ENCODE measurements at regions not wholly inside any gene's neighbourhood (a gene's known extent, or its start where the extent isn't known, plus 50 kb on each side); places are given as distances from the start of the nearest gene placed in this dataset.
"Not testable (repeated sequence)": the region's sequence is repeated elsewhere in the genome, so short reads cannot be mapped to it uniquely, and the experiment has no call there.

- Mint-ChIP-seq H3K27me3 (ENCODE audit: unreplicated experiment) (no peaks in the 10 kb centered on the region), H3K4me3 (ENCODE audit: unreplicated experiment) (no peak overlapping the region), H3K4me1 (ENCODE audit: unreplicated experiment) (peaks cover 46% of the 10 kb centered on the region), H3K9me3 (ENCODE audit: unreplicated experiment) (peaks cover 2% of the 10 kb centered on the region), H3K36me3 (ENCODE audit: unreplicated experiment) (no peaks in the 10 kb centered on the region), H3K27ac (ENCODE audit: unreplicated experiment) (no peak overlapping the region)
- TF ChIP-seq, protein P1, sequence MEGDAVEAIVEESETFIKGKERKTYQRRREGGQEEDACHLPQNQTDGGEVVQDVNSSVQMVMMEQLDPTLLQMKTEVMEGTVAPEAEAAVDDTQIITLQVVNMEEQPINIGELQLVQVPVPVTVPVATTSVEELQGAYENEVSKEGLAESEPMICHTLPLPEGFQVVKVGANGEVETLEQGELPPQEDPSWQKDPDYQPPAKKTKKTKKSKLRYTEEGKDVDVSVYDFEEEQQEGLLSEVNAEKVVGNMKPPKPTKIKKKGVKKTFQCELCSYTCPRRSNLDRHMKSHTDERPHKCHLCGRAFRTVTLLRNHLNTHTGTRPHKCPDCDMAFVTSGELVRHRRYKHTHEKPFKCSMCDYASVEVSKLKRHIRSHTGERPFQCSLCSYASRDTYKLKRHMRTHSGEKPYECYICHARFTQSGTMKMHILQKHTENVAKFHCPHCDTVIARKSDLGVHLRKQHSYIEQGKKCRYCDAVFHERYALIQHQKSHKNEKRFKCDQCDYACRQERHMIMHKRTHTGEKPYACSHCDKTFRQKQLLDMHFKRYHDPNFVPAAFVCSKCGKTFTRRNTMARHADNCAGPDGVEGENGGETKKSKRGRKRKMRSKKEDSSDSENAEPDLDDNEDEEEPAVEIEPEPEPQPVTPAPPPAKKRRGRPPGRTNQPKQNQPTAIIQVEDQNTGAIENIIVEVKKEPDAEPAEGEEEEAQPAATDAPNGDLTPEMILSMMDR (IDR thresholded peaks at IDR 0.05), result no peak
- no peak for DNase-seq (ENCODE audit: extremely low spot score, unreplicated experiment)
These were observed 101.9 kb upstream of the GALNT15 start for GRCh38 chr3:16072420-16073110.

DNA sequence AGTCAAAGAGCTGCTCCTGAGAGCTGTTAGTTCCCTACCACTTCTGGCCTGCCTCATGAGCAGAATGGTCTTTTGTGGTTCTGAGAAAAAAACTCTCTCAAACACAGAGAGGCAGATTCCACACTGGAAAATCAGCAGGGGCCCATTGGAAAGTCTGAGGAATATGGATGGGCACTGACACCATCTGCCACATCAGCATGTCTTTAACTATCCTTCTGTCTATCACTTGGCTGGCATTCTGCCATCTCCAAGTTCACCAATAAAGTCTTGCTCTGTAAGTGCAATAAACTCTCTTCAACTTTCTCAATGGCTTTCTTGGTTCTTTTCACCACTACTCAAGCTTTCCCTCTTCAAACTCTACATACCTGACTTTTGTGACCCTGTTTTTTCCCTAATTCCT is 101.3 kb upstream of the GALNT15 start:
- no peak for DNase-seq (ENCODE audit: extremely low spot score, unreplicated experiment)
- Mint-ChIP-seq H3K4me1 (ENCODE audit: unreplicated experiment) (peaks cover 46% of the 10 kb centered on the region), H3K9me3 (ENCODE audit: unreplicated experiment) (peaks cover 3% of the 10 kb centered on the region), H3K36me3 (ENCODE audit: unreplicated experiment) (no peaks in the 10 kb centered on the region), H3K4me3 (ENCODE audit: unreplicated experiment) (no peak overlapping the region), H3K27ac (ENCODE audit: unreplicated experiment) (peak overlapping the region; percentile 54), H3K27me3 (ENCODE audit: unreplicated experiment) (no peaks in the 10 kb centered on the region)
- TF ChIP-seq, protein P1 (IDR thresholded peaks at IDR 0.05), result no peak

DNA sequence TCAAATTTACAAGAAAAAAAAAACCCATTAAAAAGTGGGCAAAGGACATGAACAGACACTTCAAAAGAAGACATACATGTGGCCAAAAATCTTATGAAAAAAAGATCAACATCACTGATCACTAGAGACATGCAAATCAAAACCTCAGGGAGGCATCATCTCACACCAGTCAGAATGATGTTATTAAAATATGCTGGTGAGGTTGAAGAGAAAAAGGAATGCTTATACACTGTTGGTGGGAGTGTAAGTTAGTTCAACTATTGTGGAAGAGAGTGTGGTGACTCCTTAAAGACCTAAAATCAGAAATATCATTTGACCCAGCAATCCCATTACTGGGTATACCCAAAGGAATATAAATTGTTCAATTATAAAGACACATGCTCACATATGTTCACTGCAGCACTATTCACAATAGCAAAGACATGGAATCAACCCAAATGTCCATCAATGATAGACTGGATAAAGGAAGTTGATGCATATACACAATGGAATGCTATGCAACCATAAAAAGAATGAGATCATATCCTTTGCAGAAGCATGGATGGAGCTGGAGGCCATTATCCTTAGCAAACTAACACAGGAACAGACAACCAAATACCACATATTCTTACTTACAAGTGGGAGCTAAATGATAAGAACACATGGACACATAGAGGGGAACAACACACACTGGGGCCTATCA is 100.3 kb upstream of the GALNT15 start:
- not testable (repeated sequence) for DNase-seq (ENCODE audit: extremely low spot score, unreplicated experiment); H3K27ac Mint-ChIP-seq (ENCODE audit: unreplicated experiment); H3K9me3 Mint-ChIP-seq (ENCODE audit: unreplicated experiment); H3K36me3 Mint-ChIP-seq (ENCODE audit: unreplicated experiment); H3K27me3 Mint-ChIP-seq (ENCODE audit: unreplicated experiment); H3K4me3 Mint-ChIP-seq (ENCODE audit: unreplicated experiment)
- peaks cover 46% of the 10 kb centered on the region for H3K4me1 Mint-ChIP-seq (ENCODE audit: unreplicated experiment)

- H3K27me3 Mint-ChIP-seq (ENCODE audit: unreplicated experiment), result no peaks in the 10 kb centered on the region
- TF ChIP-seq, protein P1 (IDR thresholded peaks at IDR 0.05), result no peak
- no peak for DNase-seq (ENCODE audit: extremely low spot score, unreplicated experiment)
- H3K4me3 Mint-ChIP-seq (ENCODE audit: unreplicated experiment), result no peak overlapping the region
- H3K4me1 Mint-ChIP-seq (ENCODE audit: unreplicated experiment), result peaks cover 44% of the 10 kb centered on the region
- peaks cover 6% of the 10 kb centered on the region for H3K9me3 Mint-ChIP-seq (ENCODE audit: unreplicated experiment)
- H3K27ac Mint-ChIP-seq (ENCODE audit: unreplicated experiment), result no peak overlapping the region
- H3K36me3 Mint-ChIP-seq (ENCODE audit: unreplicated experiment), result no peaks in the 10 kb centered on the region
These were observed 98.8 kb upstream of the GALNT15 start for GRCh38 chr3:16075647-16076046.

DNA sequence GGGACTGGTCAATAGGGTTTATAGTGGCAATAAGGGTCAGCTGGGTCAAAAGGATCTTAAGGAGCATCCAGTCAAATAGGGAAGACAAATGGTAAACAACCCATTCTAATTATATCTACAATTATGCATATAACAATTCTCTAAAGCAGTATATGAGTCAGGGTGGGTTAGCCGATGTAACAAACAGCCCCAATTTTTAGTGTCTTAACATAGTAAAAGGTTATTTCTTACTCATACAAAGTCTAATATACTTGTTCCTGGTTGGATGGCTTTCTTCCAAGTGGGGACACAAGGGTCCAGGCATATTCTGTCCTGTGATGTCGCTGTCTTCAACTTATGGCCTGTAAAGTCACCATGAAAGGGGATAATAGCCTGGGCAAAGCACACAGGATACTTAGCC is 97.9 kb upstream of the GALNT15 start:
- no peak overlapping the region for H3K4me3 Mint-ChIP-seq (ENCODE audit: unreplicated experiment)
- no peak overlapping the region for H3K27ac Mint-ChIP-seq (ENCODE audit: unreplicated experiment)
- H3K4me1 Mint-ChIP-seq (ENCODE audit: unreplicated experiment), result peaks cover 44% of the 10 kb centered on the region
- no peaks in the 10 kb centered on the region for H3K27me3 Mint-ChIP-seq (ENCODE audit: unreplicated experiment)
- peaks cover 6% of the 10 kb centered on the region for H3K9me3 Mint-ChIP-seq (ENCODE audit: unreplicated experiment)
- no peaks in the 10 kb centered on the region for H3K36me3 Mint-ChIP-seq (ENCODE audit: unreplicated experiment)
- DNase-seq (ENCODE audit: extremely low spot score, unreplicated experiment), result no peak
- TF ChIP-seq, protein P1 (IDR thresholded peaks at IDR 0.05), result no peak

- Mint-ChIP-seq H3K4me1 (ENCODE audit: unreplicated experiment) (peaks cover 44% of the 10 kb centered on the region), H3K27ac (ENCODE audit: unreplicated experiment) (peak overlapping the region; percentile 88), H3K9me3 (ENCODE audit: unreplicated experiment) (peaks cover 10% of the 10 kb centered on the region)
- H3K4me3 Mint-ChIP-seq (ENCODE audit: unreplicated experiment); DNase-seq (ENCODE audit: extremely low spot score, unreplicated experiment); H3K27me3 Mint-ChIP-seq (ENCODE audit: unreplicated experiment); H3K36me3 Mint-ChIP-seq (ENCODE audit: unreplicated experiment): not testable (repeated sequence)
These were observed 97.3 kb upstream of the GALNT15 start for GRCh38 chr3:16077146-16077545.

DNA sequence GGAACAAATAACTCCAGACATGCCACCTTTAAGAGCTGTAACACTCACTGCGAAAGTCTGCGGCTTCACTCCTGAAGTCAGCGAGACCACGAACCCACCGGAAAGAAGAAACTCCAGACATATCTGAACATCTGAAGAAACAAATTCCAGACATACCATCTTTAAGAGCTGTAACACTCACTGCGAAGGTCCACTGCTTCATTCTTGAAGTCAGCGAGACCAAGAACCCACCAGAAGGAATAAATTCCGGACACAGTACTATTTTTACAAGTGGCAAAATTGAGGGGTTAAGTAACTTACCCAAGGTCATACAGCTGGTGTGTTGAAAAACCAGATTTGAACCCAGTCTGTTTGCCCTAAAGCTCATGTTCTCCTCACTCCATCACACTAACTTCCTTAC is 96.8 kb upstream of the GALNT15 start:
- Mint-ChIP-seq H3K27ac (ENCODE audit: unreplicated experiment) (peak overlapping the region; percentile 88), H3K9me3 (ENCODE audit: unreplicated experiment) (peaks cover 11% of the 10 kb centered on the region), H3K4me1 (ENCODE audit: unreplicated experiment) (peaks cover 44% of the 10 kb centered on the region)
- not testable (repeated sequence) for H3K27me3 Mint-ChIP-seq (ENCODE audit: unreplicated experiment); H3K4me3 Mint-ChIP-seq (ENCODE audit: unreplicated experiment); DNase-seq (ENCODE audit: extremely low spot score, unreplicated experiment); H3K36me3 Mint-ChIP-seq (ENCODE audit: unreplicated experiment)
